ENCODE measurements at regions not wholly inside any gene's neighbourhood (a gene's known extent, or its start where the extent isn't known, plus 50 kb on each side); places are given as distances from the start of the nearest gene placed in this dataset.

GRCh38 chr5:63894690-63895089 lies 67.6 kb downstream of the HTR1A start:
- no peak for TF ChIP-seq CTCF (IDR thresholded peaks at IDR 0.05)
- Mint-ChIP-seq H3K9me3 (peaks cover 46% of the 10 kb centered on the region), H3K36me3 (ENCODE audit: low read depth) (no peaks in the 10 kb centered on the region), H3K4me3 (no peak overlapping the region), H3K27me3 (ENCODE audit: insufficient read depth) (no peaks in the 10 kb centered on the region), H3K27ac (no peak overlapping the region), H3K4me1 (ENCODE audit: low read depth) (no peaks in the 10 kb centered on the region)
- no peak for DNase-seq

GRCh38 chr5:63878788-63879187 lies 83.5 kb downstream of the HTR1A start:
- TF ChIP-seq CTCF (IDR thresholded peaks at IDR 0.05), result no peak
- H3K9me3 Mint-ChIP-seq, result peaks cover 32% of the 10 kb centered on the region
- H3K27ac Mint-ChIP-seq, result no peak overlapping the region
- no peaks in the 10 kb centered on the region for H3K36me3 Mint-ChIP-seq (ENCODE audit: low read depth)
- H3K27me3 Mint-ChIP-seq (ENCODE audit: insufficient read depth), result no peaks in the 10 kb centered on the region
- no peak overlapping the region for H3K4me3 Mint-ChIP-seq
- no peaks in the 10 kb centered on the region for H3K4me1 Mint-ChIP-seq (ENCODE audit: low read depth)
- no peak for DNase-seq

GRCh38 chr5:63877961-63878360 lies 84.3 kb downstream of the HTR1A start:
- no peak for TF ChIP-seq CTCF (IDR thresholded peaks at IDR 0.05)
- Mint-ChIP-seq H3K27me3 (ENCODE audit: insufficient read depth) (no peaks in the 10 kb centered on the region), H3K27ac (no peak overlapping the region), H3K4me1 (ENCODE audit: low read depth) (no peaks in the 10 kb centered on the region), H3K36me3 (ENCODE audit: low read depth) (no peaks in the 10 kb centered on the region), H3K9me3 (peaks cover 27% of the 10 kb centered on the region), H3K4me3 (no peak overlapping the region)
- DNase-seq, result no peak

- Mint-ChIP-seq H3K9me3 (peaks cover 50% of the 10 kb centered on the region), H3K27ac (no peak overlapping the region), H3K27me3 (ENCODE audit: insufficient read depth) (no peaks in the 10 kb centered on the region), H3K36me3 (ENCODE audit: low read depth) (no peaks in the 10 kb centered on the region), H3K4me3 (no peak overlapping the region), H3K4me1 (ENCODE audit: low read depth) (no peaks in the 10 kb centered on the region)
- no peak for TF ChIP-seq CTCF (IDR thresholded peaks at IDR 0.05)
- no peak for DNase-seq
Observed at GRCh38 chr5:63860379-63860778, 101.9 kb downstream of the HTR1A start.

- no peak for TF ChIP-seq CTCF (IDR thresholded peaks at IDR 0.05)
- H3K9me3 Mint-ChIP-seq, result peaks cover 28% of the 10 kb centered on the region
- no peaks in the 10 kb centered on the region for H3K36me3 Mint-ChIP-seq (ENCODE audit: low read depth)
- no peaks in the 10 kb centered on the region for H3K27me3 Mint-ChIP-seq (ENCODE audit: insufficient read depth)
- no peak overlapping the region for H3K4me3 Mint-ChIP-seq
- DNase-seq, result no peak
- no peaks in the 10 kb centered on the region for H3K4me1 Mint-ChIP-seq (ENCODE audit: low read depth)
- no peak overlapping the region for H3K27ac Mint-ChIP-seq
Observed at GRCh38 chr5:63854076-63854475, 108.2 kb downstream of the HTR1A start.

GRCh38 chr5:63843190-63843589 lies 119.1 kb downstream of the HTR1A start:
- Mint-ChIP-seq H3K4me1 (ENCODE audit: low read depth) (no peaks in the 10 kb centered on the region), H3K4me3 (no peak overlapping the region), H3K9me3 (peaks cover 54% of the 10 kb centered on the region), H3K36me3 (ENCODE audit: low read depth) (no peaks in the 10 kb centered on the region), H3K27ac (no peak overlapping the region), H3K27me3 (ENCODE audit: insufficient read depth) (no peaks in the 10 kb centered on the region)
- no peak for TF ChIP-seq CTCF (IDR thresholded peaks at IDR 0.05)
- DNase-seq, result no peak
